Thoracic aorta (tissue), 2 donors: ENCODE measurements at regions not wholly inside any gene's neighbourhood (a gene's known extent, or its start where the extent isn't known, plus 50 kb on each side); places are given as distances from the start of the nearest gene placed in this dataset.

ENCODE experiments used
- ATAC-seq: fragments of 150-250 bp; one replicate; pipeline ENCODE4 v1.8.0; 2017; ENCODE audit warnings: low read depth; ENCODE audit not compliant: insufficient number of reproducible peaks, low FRiP score
- DNase-seq: peaks from one replicate; pipeline ENCODE4 v3.0.0-alpha.2; 2020; ENCODE audit warnings: low spot score
- H3K27ac ChIP-seq, 2 donors: fragments of 200-600 bp; sonication (generic); 1 replicate in 1 of 2; 2 replicates in 1 of 2; pipeline ENCODE4 v1.5.1; 2016; ENCODE audit warnings: mild to moderate bottlenecking in 2 of 2, moderate library complexity in 2 of 2
- H3K27me3 ChIP-seq: fragments of 200-600 bp; sonication (generic); replicated peaks from 2 replicates; pipeline ENCODE4 v1.6.0; 2016; ENCODE audit warnings: mild to moderate bottlenecking; ENCODE audit not compliant: insufficient read depth
- H3K36me3 ChIP-seq: fragments of 200-600 bp; sonication (generic); one replicate; pipeline ENCODE4 v1.5.1; 2016
- H3K4me1 ChIP-seq, 2 donors: fragments of 200-600 bp; sonication (generic); 1 replicate in 1 of 2; 2 replicates in 1 of 2; pipeline versions ENCODE4 v1.5.1 to v1.6.0; 2016; ENCODE audit warnings: low read depth in 2 of 2, mild to moderate bottlenecking in 1 of 2; ENCODE audit not compliant: control insufficient read depth in 1 of 2
- H3K4me3 ChIP-seq: fragments of 200-600 bp; sonication (generic); 2 replicates; pipeline ENCODE4 v1.5.1; 2016; ENCODE audit warnings: mild to moderate bottlenecking
- H3K9me3 ChIP-seq: fragments of 200-600 bp; sonication (generic); 2 replicates; pipeline ENCODE4 v1.5.1; 2016
- TF ChIP-seq, protein P1 (sequence below): fragments of 200-600 bp; sonication (generic); IDR thresholded peaks from one replicate; pipeline ENCODE4 v1.5.1; 2019; ENCODE audit warnings: antibody characterized with exemption

GRCh38 chr7:18230271-18230670, 202.6 kb upstream of the PRPS1L1 start:
- no peak for DNase-seq
- TF ChIP-seq, protein P1, sequence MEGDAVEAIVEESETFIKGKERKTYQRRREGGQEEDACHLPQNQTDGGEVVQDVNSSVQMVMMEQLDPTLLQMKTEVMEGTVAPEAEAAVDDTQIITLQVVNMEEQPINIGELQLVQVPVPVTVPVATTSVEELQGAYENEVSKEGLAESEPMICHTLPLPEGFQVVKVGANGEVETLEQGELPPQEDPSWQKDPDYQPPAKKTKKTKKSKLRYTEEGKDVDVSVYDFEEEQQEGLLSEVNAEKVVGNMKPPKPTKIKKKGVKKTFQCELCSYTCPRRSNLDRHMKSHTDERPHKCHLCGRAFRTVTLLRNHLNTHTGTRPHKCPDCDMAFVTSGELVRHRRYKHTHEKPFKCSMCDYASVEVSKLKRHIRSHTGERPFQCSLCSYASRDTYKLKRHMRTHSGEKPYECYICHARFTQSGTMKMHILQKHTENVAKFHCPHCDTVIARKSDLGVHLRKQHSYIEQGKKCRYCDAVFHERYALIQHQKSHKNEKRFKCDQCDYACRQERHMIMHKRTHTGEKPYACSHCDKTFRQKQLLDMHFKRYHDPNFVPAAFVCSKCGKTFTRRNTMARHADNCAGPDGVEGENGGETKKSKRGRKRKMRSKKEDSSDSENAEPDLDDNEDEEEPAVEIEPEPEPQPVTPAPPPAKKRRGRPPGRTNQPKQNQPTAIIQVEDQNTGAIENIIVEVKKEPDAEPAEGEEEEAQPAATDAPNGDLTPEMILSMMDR = no peak
- no peak for ATAC-seq

GRCh38 chr7:18231854-18232253, 204.2 kb upstream of the PRPS1L1 start:
- H3K27ac ChIP-seq = no peak overlapping the region
- no peaks in the 10 kb centered on the region for H3K27me3 ChIP-seq
- ATAC-seq = no peak
- no peak for DNase-seq
- H3K9me3 ChIP-seq = no peaks in the 10 kb centered on the region
- no peak overlapping the region for H3K4me3 ChIP-seq
- H3K4me1 ChIP-seq = peaks cover 9 to 11% of the 10 kb centered on the region in 2 donors
- TF ChIP-seq, protein P1 = no peak
- H3K36me3 ChIP-seq = no peaks in the 10 kb centered on the region

More at GRCh38 chr7:18230271-18230670, 202.6 kb upstream of the PRPS1L1 start:
- no peak overlapping the region for H3K27ac ChIP-seq
- H3K4me3 ChIP-seq = no peak overlapping the region
- H3K27me3 ChIP-seq = no peaks in the 10 kb centered on the region
- no peaks in the 10 kb centered on the region for H3K9me3 ChIP-seq
- no peaks in the 10 kb centered on the region for H3K36me3 ChIP-seq
- H3K4me1 ChIP-seq = peaks cover 18% of the 10 kb centered on the region in 2 donors

- Histone ChIP-seq H3K36me3 (no peaks in the 10 kb centered on the region), H3K9me3 (no peaks in the 10 kb centered on the region), H3K27ac (no peak overlapping the region), H3K4me1 (no peaks in the 10 kb centered on the region), H3K27me3 (no peaks in the 10 kb centered on the region), H3K4me3 (no peak overlapping the region)
- DNase-seq = no peak
- TF ChIP-seq, protein P1 = no peak
- no peak for ATAC-seq
Observed at GRCh38 chr7:18234519-18234918, 206.9 kb upstream of the PRPS1L1 start.

DNA sequence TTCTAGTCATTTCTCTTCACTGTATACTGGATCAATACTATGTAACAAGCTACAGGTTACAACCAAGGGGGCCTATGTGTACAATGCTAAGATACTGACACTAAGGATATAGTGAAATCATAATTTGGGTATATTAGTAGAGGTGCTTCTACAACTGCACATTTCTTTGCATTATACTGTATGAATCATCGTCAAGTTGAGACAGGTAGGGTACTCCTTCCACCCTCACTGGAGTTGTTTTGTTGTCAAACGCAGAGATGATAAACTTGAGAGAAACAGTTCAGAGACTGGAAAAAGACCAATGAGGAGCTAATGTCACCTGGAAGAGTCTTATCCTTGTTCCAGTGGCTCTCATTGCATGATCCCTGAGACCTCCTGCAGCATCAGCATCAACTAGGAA, 208.2 kb upstream of the PRPS1L1 start:
- Histone ChIP-seq H3K27ac (no peak overlapping the region), H3K9me3 (no peaks in the 10 kb centered on the region), H3K4me1 (no peaks in the 10 kb centered on the region), H3K27me3 (no peaks in the 10 kb centered on the region), H3K36me3 (no peaks in the 10 kb centered on the region), H3K4me3 (no peak overlapping the region)
- no peak for DNase-seq
- TF ChIP-seq, protein P1 = no peak
- no peak for ATAC-seq

GRCh38 chr7:18239212-18239611, 211.6 kb upstream of the PRPS1L1 start:
- TF ChIP-seq, protein P1 = no peak
- no peaks in the 10 kb centered on the region for H3K27me3 ChIP-seq
- no peak overlapping the region for H3K27ac ChIP-seq

More at GRCh38 chr7:18239212-18239611, 211.6 kb upstream of the PRPS1L1 start:
- Histone ChIP-seq H3K4me3 (no peak overlapping the region), H3K36me3 (no peaks in the 10 kb centered on the region), H3K4me1 (no peaks in the 10 kb centered on the region), H3K9me3 (no peaks in the 10 kb centered on the region)
- ATAC-seq (no peak), DNase-seq (no peak)
